ENCODE measurements at regions not wholly inside any gene's neighbourhood (a gene's known extent, or its start where the extent isn't known, plus 50 kb on each side); places are given as distances from the start of the nearest gene placed in this dataset.

- TF ChIP-seq CTCF (IDR thresholded peaks at IDR 0.05; ENCODE audit: low read depth, low read length) (no peak), POLR2A (IDR thresholded peaks at IDR 0.05; ENCODE audit: extremely low read depth, insufficient read length) (no peak), MAX (IDR thresholded peaks at IDR 0.05; ENCODE audit: low read depth, low read length) (no peak), MYC (IDR thresholded peaks at IDR 0.05; ENCODE audit: low read depth, low read length) (no peak)
Measured at GRCh38 chr14:43786066-43786762, 720.9 kb downstream of the FSCB start.

Measured in NB4 (cell line).